Activated naive CD4-positive, alpha-beta T cell treated with anti-CD3 and anti-CD28 coated beads for 36 hours (primary cell): ENCODE measurements at regions not wholly inside any gene's neighbourhood (a gene's known extent, or its start where the extent isn't known, plus 50 kb on each side); places are given as distances from the start of the nearest gene placed in this dataset.

Source experiments
- CTCF ChIA-PET: fragments of 350-600 bp; sonication (Branson Sonifier 250); formaldehyde crosslinking; loops from one replicate; lab custom pipeline; 2021; ENCODE audit warnings: antibody characterized with exemption; lab: Charles Lee
- DNase-seq: peaks from one replicate; pipeline ENCODE4 v3.0.0-alpha.2; 2020
- H3K27ac Mint-ChIP-seq: one replicate; pipeline ENCODE4 v1.8.0; 2021; ENCODE audit warnings: mild to moderate bottlenecking, mixed read lengths
- H3K27me3 Mint-ChIP-seq: one replicate; pipeline ENCODE4 v1.8.0; 2021; ENCODE audit warnings: low read depth, mixed read lengths
- H3K36me3 Mint-ChIP-seq: one replicate; pipeline ENCODE4 v1.8.0; 2021; ENCODE audit warnings: low read depth, mixed read lengths
- H3K4me1 Mint-ChIP-seq: one replicate; pipeline ENCODE4 v1.8.0; 2021; ENCODE audit warnings: low read depth, mixed read lengths
- H3K4me3 Mint-ChIP-seq: one replicate; pipeline ENCODE4 v1.8.0; 2021; ENCODE audit warnings: mild to moderate bottlenecking, moderate library complexity, mixed read lengths
- H3K9me3 Mint-ChIP-seq: one replicate; pipeline ENCODE4 v1.8.0; 2021; ENCODE audit warnings: mixed read lengths
- intact Hi-C: fragments of 100-400 bp; cut with micrococcal nuclease; formaldehyde crosslinking; loops from one replicate; pipeline ENCODE4 v1.15.1; 2023

DNA sequence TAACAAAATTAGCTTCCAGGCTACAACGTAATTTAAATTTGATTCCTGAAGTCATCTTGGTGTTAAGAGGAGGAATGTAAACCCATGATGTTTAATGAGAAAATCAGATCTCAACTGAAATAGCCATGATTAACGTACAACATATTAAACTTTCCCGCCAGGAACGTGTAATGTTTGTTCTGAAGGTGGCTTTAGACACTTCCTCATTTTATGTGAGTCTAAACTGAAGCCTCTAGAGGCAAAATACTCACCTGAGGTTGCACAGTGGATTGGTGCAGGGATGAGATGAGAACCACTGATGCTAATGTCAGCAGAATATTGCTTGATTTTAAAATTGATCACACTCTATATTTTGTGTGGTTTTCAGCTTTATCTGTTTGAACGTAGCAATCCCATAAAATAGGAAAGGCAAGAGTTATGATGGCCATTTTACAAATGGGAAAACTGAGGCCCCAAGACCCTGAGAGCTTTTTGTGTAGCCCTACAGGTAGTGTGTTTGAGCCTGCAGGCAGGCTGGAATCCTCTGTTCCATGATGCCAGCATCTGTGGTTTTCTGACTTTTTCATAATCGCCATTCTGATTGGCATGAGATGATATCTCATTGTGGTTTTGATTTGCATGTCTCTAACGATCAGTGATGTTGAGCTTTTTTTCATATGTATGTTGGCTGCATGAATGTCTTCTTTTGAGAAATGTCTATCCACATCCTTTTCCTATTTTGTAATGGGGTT is 243.7 kb upstream of the BMPER start:
- DNase-seq, result no peak
- Mint-ChIP-seq H3K27ac (no peak overlapping the region), H3K4me1 (no peaks in the 10 kb centered on the region), H3K9me3 (no peaks in the 10 kb centered on the region), H3K27me3 (no peaks in the 10 kb centered on the region), H3K36me3 (no peaks in the 10 kb centered on the region), H3K4me3 (no peak overlapping the region)
- CTCF ChIA-PET, result interaction anchor here (0.8 kb wide), 1 partner anchor 328 kb away, joined by 3 read pairs; no protein-coding TSS in a partner anchor
- intact Hi-C loops, result no loop called here

DNA sequence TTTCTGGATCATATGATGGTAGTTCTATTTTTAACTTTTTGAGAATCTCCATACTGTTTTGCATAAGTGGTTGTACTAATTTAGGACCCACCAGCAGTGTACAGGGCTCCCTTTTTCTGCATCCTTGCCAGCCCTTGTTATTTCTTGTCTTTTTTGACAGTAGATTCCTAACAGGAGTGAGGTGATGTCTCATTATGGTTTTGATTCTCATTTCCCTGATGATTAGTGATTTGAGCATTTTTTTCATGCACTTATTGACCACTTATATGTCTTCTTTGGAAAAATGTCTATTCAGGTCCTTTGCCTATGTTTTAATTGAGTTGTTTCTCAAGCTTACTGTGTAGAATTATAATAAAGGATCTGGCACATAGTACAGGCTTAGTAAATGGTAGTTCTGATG is 238.8 kb upstream of the BMPER start:
- Mint-ChIP-seq H3K27me3 (no peaks in the 10 kb centered on the region), H3K9me3 (no peaks in the 10 kb centered on the region), H3K4me3 (no peak overlapping the region), H3K36me3 (no peaks in the 10 kb centered on the region), H3K27ac (no peak overlapping the region), H3K4me1 (no peaks in the 10 kb centered on the region)
- no peak for DNase-seq
- intact Hi-C loops, result no loop called here
- CTCF ChIA-PET, result no interaction called here

DNA sequence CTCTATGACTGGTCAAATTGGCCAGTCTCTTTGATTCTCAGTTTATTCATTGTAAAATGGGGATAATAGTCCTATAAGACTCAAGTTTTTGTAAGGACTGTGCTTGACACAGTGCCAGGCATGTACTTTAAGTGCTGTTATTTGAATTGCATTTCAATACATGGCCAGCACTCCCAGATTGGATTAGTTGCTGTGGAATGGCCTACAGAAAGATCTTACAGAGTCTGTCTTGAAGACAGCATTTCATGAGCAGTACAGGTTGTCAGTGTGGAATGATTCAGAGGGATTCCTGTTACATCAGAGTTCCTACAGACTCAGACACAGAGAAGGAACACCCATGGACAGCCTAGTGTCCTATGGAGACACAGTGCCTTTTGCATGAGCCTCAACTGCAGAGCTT is 238.1 kb upstream of the BMPER start:
- CTCF ChIA-PET, result no interaction called here

DNA sequence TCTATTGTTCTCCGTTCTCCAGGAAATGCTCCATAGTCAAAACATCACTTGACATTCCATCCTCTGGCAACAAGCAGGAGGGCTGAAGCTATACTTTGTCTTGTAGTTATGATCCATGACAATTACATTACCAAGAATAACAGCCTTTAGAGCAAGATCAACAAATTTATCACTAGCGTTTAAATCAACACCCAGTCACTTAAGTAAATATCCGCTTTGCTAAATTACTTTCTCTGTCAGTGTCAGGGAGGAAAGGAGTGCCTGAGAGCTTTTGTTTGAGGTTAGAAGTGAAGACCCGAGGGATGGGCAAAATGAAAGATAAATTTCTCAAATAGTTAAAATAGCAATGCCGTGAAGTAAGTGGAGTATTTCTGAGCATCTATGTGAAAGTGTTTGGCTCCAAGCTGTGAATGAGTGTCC is 236.1 kb upstream of the BMPER start:
- no peaks in the 10 kb centered on the region for H3K4me1 Mint-ChIP-seq
- H3K4me3 Mint-ChIP-seq, result no peak overlapping the region
- no peak for DNase-seq
- no peaks in the 10 kb centered on the region for H3K36me3 Mint-ChIP-seq
- no peaks in the 10 kb centered on the region for H3K9me3 Mint-ChIP-seq
- H3K27me3 Mint-ChIP-seq, result no peaks in the 10 kb centered on the region
- CTCF ChIA-PET, result interaction anchor here (0.8 kb wide), 1 partner anchor 20 kb away, joined by 3 read pairs; no protein-coding TSS in a partner anchor
- intact Hi-C loops, result no loop called here
- no peak overlapping the region for H3K27ac Mint-ChIP-seq

More for the DNA sequence above, 238.1 kb upstream of the BMPER start:
- DNase-seq, result no peak
- no peak overlapping the region for H3K4me3 Mint-ChIP-seq
- H3K27ac Mint-ChIP-seq, result no peak overlapping the region
- H3K36me3 Mint-ChIP-seq, result no peaks in the 10 kb centered on the region
- H3K9me3 Mint-ChIP-seq, result no peaks in the 10 kb centered on the region
- H3K4me1 Mint-ChIP-seq, result no peaks in the 10 kb centered on the region
- no peaks in the 10 kb centered on the region for H3K27me3 Mint-ChIP-seq
- intact Hi-C loops, result no loop called here

DNA sequence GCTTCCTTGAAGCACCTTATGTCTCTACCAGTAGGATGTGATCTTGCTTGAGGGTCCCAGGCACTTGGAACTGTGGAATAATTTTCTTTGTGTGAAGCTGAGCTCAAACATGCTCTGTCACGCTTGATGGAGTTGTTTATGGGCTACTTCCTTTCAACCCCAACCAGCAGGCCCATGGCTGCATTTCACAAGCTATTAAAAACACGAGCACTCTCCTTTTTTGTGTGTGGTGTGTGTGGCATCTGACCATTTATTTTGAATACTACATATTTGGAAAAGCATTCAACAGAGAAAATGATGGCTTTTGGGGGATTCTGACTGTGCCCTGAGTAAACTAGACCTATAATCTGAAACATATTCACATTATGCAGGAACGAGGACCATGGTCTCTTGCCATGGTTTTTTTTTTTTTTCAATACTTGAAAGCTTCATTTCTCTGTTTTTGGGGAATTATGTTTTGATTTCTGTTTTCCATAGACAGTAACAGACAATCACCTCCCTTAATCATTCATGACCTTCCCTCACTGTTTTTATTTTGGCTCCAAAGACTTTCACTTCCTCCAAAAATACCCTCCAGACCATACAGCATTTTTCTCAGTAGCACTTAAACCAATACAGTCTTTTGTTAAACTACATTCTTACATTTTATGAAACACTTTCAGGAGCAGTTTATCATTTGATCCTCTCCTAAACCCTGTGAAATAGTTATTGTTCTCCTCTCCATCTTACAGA is 233.6 kb upstream of the BMPER start:
- no peak overlapping the region for H3K27ac Mint-ChIP-seq
- no peaks in the 10 kb centered on the region for H3K27me3 Mint-ChIP-seq
- CTCF ChIA-PET, result no interaction called here
- no peaks in the 10 kb centered on the region for H3K4me1 Mint-ChIP-seq
- H3K4me3 Mint-ChIP-seq, result no peak overlapping the region
- H3K36me3 Mint-ChIP-seq, result no peaks in the 10 kb centered on the region
- DNase-seq, result no peak
- intact Hi-C loops, result no loop called here
- no peaks in the 10 kb centered on the region for H3K9me3 Mint-ChIP-seq

DNA sequence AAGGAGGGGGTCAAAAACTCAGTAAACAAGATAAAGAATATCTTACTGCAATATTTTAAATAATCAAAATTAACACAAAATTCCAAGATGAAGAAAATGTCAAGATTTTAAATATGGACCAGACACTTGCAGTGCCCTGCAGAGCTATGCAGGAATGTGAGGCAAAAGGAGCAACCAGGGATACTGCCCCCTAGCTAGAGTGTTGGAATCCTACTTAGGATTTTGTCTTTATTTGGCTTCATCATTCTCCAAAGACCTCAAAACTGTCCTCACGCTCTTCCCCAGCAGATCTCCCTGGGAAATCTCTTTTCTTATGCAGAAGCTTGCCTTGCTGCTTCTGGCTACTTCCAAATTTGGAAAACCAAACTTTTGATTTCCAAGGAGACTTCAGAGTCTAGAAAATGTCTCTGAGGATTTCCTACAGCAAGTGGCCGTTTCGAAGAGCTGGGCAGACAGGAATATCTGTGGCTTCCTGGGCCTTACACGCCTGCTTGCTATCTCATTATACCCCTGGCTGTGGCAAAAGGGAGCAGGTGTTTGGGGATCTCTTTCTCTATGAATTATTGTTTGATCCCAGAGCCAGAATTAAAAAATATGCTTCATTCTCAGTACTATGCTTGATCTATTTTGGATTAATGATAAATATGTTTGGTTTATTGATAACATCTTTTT is 232.2 kb upstream of the BMPER start:
- H3K36me3 Mint-ChIP-seq, result no peaks in the 10 kb centered on the region

DNA sequence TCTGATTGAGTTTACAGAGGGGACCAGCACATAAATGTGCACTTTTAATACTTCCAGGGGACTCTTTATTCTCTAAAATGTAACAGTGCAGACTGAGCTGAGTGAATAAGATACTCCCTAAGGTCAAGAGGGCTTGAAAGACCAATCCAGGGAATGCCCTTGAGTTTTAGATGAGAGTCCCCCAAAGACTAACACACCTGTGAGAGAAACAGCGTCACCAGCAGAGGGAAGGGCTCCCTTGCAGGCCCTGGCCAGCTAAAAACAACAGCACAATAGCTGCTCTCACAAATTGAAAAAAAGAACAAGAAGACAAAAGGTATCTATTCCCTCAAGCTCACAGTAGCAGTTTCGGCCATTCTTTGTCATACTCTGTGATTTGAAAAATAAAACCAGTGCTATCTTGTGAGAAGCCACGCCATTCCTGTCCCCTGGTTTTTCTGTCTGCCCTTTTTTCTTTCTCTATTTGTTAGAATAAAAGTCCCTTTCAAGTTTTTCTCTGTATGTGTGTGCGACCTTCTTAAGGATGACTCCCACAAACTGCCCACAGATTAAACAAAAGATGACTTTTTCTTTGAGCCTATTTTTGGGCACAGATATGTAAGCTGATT is 230.4 kb upstream of the BMPER start:
- Mint-ChIP-seq H3K27me3 (no peaks in the 10 kb centered on the region), H3K4me1 (no peaks in the 10 kb centered on the region), H3K27ac (no peak overlapping the region), H3K9me3 (peaks cover 7% of the 10 kb centered on the region), H3K36me3 (peaks cover 6% of the 10 kb centered on the region), H3K4me3 (no peak overlapping the region)
- intact Hi-C loops, result no loop called here
- no peak for DNase-seq
- CTCF ChIA-PET, result interaction anchor here (0.6 to 0.9 kb wide), 2 partner anchors 67 to 156 kb away, joined by 3 to 4 read pairs; no protein-coding TSS in a partner anchor

More for the DNA sequence above, 232.2 kb upstream of the BMPER start:
- H3K4me1 Mint-ChIP-seq, result no peaks in the 10 kb centered on the region
- no peaks in the 10 kb centered on the region for H3K27me3 Mint-ChIP-seq
- H3K4me3 Mint-ChIP-seq, result no peak overlapping the region
- no peaks in the 10 kb centered on the region for H3K9me3 Mint-ChIP-seq
- no peak overlapping the region for H3K27ac Mint-ChIP-seq
- DNase-seq, result no peak
- CTCF ChIA-PET, result no interaction called here
- intact Hi-C loops, result no loop called here

DNA sequence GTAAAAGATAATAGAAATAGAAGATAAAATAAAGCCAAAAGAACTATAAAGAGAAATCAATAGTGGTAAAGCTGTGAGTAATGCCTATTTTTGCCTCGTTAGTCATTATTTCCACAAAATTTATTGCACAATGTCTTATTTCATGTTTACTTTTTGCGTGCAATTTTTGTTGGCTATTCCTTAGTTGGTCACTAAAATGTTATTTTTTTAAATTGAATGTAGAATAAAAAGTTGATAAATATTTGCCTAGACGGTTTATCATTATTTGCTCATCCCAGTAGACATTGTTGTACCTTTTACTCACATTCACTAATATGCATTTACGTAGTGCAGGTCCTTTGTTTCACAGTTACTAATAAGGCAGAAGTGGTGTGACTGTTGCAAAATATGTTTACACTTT is 227.8 kb upstream of the BMPER start:
- no peaks in the 10 kb centered on the region for H3K27me3 Mint-ChIP-seq
- no peak overlapping the region for H3K27ac Mint-ChIP-seq
- DNase-seq, result no peak
- no peak overlapping the region for H3K4me3 Mint-ChIP-seq
- CTCF ChIA-PET, result no interaction called here
- intact Hi-C loops, result no loop called here
- no peaks in the 10 kb centered on the region for H3K4me1 Mint-ChIP-seq
- peaks cover 8% of the 10 kb centered on the region for H3K9me3 Mint-ChIP-seq
- H3K36me3 Mint-ChIP-seq, result peaks cover 9% of the 10 kb centered on the region

DNA sequence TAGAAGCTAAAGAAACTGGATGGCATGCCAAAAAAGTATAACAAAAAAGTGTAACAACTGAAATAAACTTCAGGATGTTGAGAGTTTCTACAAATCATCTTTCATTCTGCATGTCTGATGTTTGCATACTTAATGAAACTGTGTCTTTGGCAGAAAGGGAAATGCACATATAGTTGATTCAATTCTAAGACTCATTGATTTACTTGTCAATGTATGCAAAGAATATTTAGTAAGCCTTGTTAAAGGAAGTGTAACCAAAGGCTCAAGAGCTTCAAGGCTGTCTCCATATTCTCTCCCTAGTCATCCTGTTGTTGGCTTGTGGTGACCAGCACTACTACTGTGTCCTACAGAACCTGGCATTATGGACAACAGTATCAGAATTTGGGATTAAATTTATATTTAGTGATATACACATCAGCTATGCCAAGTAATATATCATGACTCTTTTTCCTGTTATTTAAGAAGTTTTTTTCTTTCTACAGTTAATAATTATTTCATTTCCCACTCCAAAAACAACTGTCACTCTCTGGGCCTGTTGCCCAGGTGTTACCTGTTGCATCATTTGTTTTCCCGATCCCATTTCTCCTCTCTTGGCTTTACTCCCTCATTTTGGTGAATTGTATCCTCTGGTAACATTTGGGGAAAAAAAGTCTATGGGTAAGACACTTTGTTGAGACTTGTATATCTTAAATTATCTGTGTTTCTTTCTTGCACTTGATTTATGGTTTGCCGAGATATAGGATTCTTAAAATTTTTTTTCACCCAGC is 226.6 kb upstream of the BMPER start:
- Mint-ChIP-seq H3K36me3 (peaks cover 10% of the 10 kb centered on the region), H3K9me3 (peaks cover 8% of the 10 kb centered on the region), H3K4me3 (no peak overlapping the region), H3K27me3 (no peaks in the 10 kb centered on the region), H3K27ac (no peak overlapping the region), H3K4me1 (no peaks in the 10 kb centered on the region)
- intact Hi-C loops, result no loop called here
- DNase-seq, result no peak
- CTCF ChIA-PET, result no interaction called here

DNA sequence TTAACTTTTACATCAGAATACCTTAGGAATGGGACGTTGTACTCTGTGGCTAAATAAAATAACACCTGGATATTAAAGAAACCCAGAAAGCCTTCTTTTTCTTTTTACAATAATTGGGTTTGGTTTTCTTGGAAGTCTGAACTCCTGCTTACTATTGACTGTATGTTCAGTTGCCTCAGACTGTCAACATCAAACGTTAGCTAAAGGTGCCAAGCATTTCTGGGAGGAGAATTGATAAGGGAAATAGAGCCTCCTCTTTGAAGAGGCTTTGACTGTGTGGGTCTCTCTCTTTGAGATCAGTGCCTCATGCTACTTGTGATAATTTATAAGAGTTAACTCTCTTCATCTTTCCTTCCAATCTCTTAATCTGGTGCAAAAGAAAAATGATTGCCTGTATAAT is 224.7 kb upstream of the BMPER start:
- intact Hi-C loops, result no loop called here
- Mint-ChIP-seq H3K9me3 (peaks cover 8% of the 10 kb centered on the region), H3K27ac (no peak overlapping the region), H3K4me1 (no peaks in the 10 kb centered on the region), H3K4me3 (no peak overlapping the region), H3K27me3 (no peaks in the 10 kb centered on the region), H3K36me3 (peaks cover 11% of the 10 kb centered on the region)
- CTCF ChIA-PET, result no interaction called here
- no peak for DNase-seq

DNA sequence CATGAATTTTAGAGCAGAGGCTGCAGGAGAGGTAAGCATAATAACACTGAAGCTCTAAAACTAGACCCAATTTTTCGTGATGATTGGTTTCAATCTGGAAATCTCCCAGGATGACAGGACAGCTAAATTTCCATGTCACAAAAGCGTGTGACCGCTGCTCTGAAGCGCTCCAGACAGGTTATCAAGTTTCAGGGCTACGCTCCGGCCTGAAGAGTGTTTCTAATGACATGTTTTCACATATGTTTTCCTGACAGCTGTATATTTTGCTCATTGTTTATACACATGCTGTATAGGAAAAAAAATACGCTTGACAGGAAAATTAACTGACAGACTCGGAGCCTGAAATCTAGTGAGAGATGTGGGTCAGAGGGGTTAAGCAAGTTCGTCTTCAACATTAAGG is 219.8 kb upstream of the BMPER start:
- Mint-ChIP-seq H3K27me3 (no peaks in the 10 kb centered on the region), H3K4me1 (no peaks in the 10 kb centered on the region), H3K4me3 (no peak overlapping the region), H3K27ac (no peak overlapping the region), H3K36me3 (peaks cover 9% of the 10 kb centered on the region), H3K9me3 (peaks cover 2% of the 10 kb centered on the region)
- intact Hi-C loops, result no loop called here
- CTCF ChIA-PET, result no interaction called here
- DNase-seq, result no peak
